SK-N-SH (cell line): ENCODE measurements at regions not wholly inside any gene's neighbourhood (a gene's known extent, or its start where the extent isn't known, plus 50 kb on each side); places are given as distances from the start of the nearest gene placed in this dataset.

ENCODE experiments used
- CTCF ChIA-PET: fragments of 300-600, 350-600 bp; formaldehyde crosslinking; extraction: SDS; loops from one replicate; lab custom pipeline; 2021; lab: Yijun Ruan, JAX
- POLR2A ChIA-PET: fragments of 350-600 bp; sonication (Branson Sonifier 250); formaldehyde crosslinking; extraction: SDS; loops from one replicate; lab custom pipeline; 2020; ENCODE audit warnings: antibody characterized with exemption, inconsistent platforms; lab: Yijun Ruan, JAX
- DNase-seq: peaks from one replicate; pipeline ENCODE4 v3.0.0; 2012
- H2AFZ ChIP-seq: fragments of 200-600 bp; sonication (generic); 2 replicates; pipeline ENCODE4 v1.8.1; 2016; ENCODE audit warnings: antibody characterized with exemption, mild to moderate bottlenecking, low read depth
- H3F3A ChIP-seq: fragments of 200-600 bp; sonication (generic); replicated peaks from 2 replicates; pipeline ENCODE3; 2016; ENCODE audit warnings: antibody characterized with exemption, mild to moderate bottlenecking; ENCODE audit not compliant: insufficient read depth
- H3K27ac ChIP-seq, 2 experiments: fragments of 200-500 bp in 1 of 2; fragments of 200-600 bp in 1 of 2; sonication (Bioruptor generic) in 1 of 2; sonication (generic), shearing (Covaris generic) in 1 of 2; 2 replicates each; pipeline versions ENCODE4 v1.5.1 to v1.6.1; 2014 to 2016; ENCODE audit warnings: low read depth in 2 of 2, inconsistent platforms in 1 of 2, low read length in 1 of 2, mild to moderate bottlenecking in 1 of 2, mixed read lengths in 1 of 2
- H3K27me3 ChIP-seq: fragments of 200-600 bp; sonication (generic), shearing (Covaris generic); 2 replicates; pipeline ENCODE4 v1.6.1; 2016; ENCODE audit warnings: mixed run types; ENCODE audit not compliant: insufficient read depth
- H3K36me3 ChIP-seq, 2 experiments: fragments of 200-500 bp in 1 of 2; fragments of 200-600 bp in 1 of 2; sonication (Bioruptor generic) in 1 of 2; sonication (generic) in 1 of 2; replicated peaks in 1 of 2; 2 replicates each; pipeline versions ENCODE3 to v1.5.1; 2014 to 2016; ENCODE audit warnings: low read length in 1 of 2, mild to moderate bottlenecking in 1 of 2; ENCODE audit not compliant: insufficient read depth in 2 of 2, control insufficient read depth in 1 of 2
- H3K4me1 ChIP-seq, 2 experiments: fragments of 200-500 bp in 1 of 2; fragments of 200-600 bp in 1 of 2; sonication (Bioruptor generic) in 1 of 2; sonication (generic), shearing (Covaris generic) in 1 of 2; 2 replicates each; pipeline versions ENCODE4 v1.5.1 to v1.6.1; 2014 to 2016; ENCODE audit warnings: low read depth in 1 of 2, low read length in 1 of 2, mixed run types in 1 of 2; ENCODE audit not compliant: insufficient read depth in 2 of 2, control insufficient read depth in 1 of 2
- H3K4me2 ChIP-seq: fragments of 200-600 bp; sonication (generic), shearing (Covaris generic); 2 replicates; pipeline ENCODE4 v1.6.1; 2017; ENCODE audit warnings: mixed run types
- H3K4me3 ChIP-seq, 2 experiments: fragments of 200-500 bp in 1 of 2; fragments of 200-600 bp in 1 of 2; sonication (Bioruptor generic) in 1 of 2; sonication (generic), shearing (Covaris generic) in 1 of 2; 2 replicates each; pipeline versions ENCODE4 v1.5.1 to v1.8.1; 2014 to 2016; ENCODE audit warnings: low read depth in 2 of 2, inconsistent platforms in 1 of 2, low read length in 1 of 2, mild to moderate bottlenecking in 1 of 2, mixed read lengths in 1 of 2, moderate library complexity in 1 of 2
- H3K79me2 ChIP-seq: fragments of 200-600 bp; sonication (generic); 2 replicates; pipeline ENCODE4 v1.8.1; 2017; ENCODE audit warnings: mild to moderate bottlenecking; ENCODE audit not compliant: insufficient read depth
- H3K9ac ChIP-seq: fragments of 200-600 bp; sonication (generic); 2 replicates; pipeline ENCODE4 v1.6.1; 2017; ENCODE audit warnings: mixed run types
- H3K9me2 ChIP-seq: fragments of 200-600 bp; sonication (generic); 2 replicates; pipeline ENCODE4 v1.6.1; 2017; ENCODE audit warnings: mixed run types
- H3K9me3 ChIP-seq: fragments of 200-600 bp; sonication (generic); 2 replicates; pipeline ENCODE4 v1.6.1; 2017; ENCODE audit warnings: mixed run types, mild to moderate bottlenecking, moderate library complexity
- H4K20me1 ChIP-seq: fragments of 200-600 bp; sonication (generic); 2 replicates; pipeline ENCODE4 v1.6.1; 2017; ENCODE audit warnings: mild to moderate bottlenecking, mixed run types; ENCODE audit not compliant: insufficient read depth
- CTCF ChIP-seq: fragments of 200-600 bp; sonication (generic); IDR thresholded peaks from 2 replicates; pipeline ENCODE4 v1.6.1; 2017; ENCODE audit warnings: antibody characterized with exemption, mild to moderate bottlenecking, moderate library complexity
- EP300 ChIP-seq, 2 experiments: IDR thresholded peaks; 2 replicates each; pipeline versions ENCODE4 v1.4.0 to v1.6.1; 2012; ENCODE audit warnings: borderline replicate concordance in 1 of 2, low read depth in 1 of 2, low read length in 1 of 2
- IRF3 ChIP-seq: fragments of 150-350 bp; IDR thresholded peaks from 2 replicates; pipeline ENCODE4 v1.6.1; 2016; ENCODE audit warnings: mild to moderate bottlenecking, low read depth, low read length
- MEF2A ChIP-seq: IDR thresholded peaks from 2 replicates; pipeline ENCODE4 v1.4.0; 2012; ENCODE audit warnings: low read depth, borderline replicate concordance
- NFIC ChIP-seq: IDR thresholded peaks from 2 replicates; pipeline ENCODE4 v1.4.0; 2012; ENCODE audit warnings: borderline replicate concordance
- RAD21 ChIP-seq: IDR thresholded peaks from 2 replicates; pipeline ENCODE4 v1.6.1; 2012; ENCODE audit warnings: mild to moderate bottlenecking, low read length
- RFX5 ChIP-seq: IDR thresholded peaks from 2 replicates; pipeline ENCODE4 v1.6.1; 2012; ENCODE audit warnings: mild to moderate bottlenecking, improper control_type of control experiment, low read length
- SIN3A ChIP-seq: IDR thresholded peaks from 2 replicates; pipeline ENCODE4 v1.6.1; 2012; ENCODE audit warnings: low read depth, mild to moderate bottlenecking, low read length, moderate library complexity, borderline replicate concordance
- SMC3 ChIP-seq: IDR thresholded peaks from 2 replicates; pipeline ENCODE4 v1.6.1; 2012; ENCODE audit warnings: low read depth, low read length, improper control_type of control experiment
- YY1 ChIP-seq: IDR thresholded peaks from 2 replicates; pipeline ENCODE4 v1.4.0; 2012; ENCODE audit warnings: low read depth, mild to moderate bottlenecking
- ZBTB33 ChIP-seq: IDR thresholded peaks from 2 replicates; pipeline ENCODE4 v1.4.0; 2012; ENCODE audit warnings: low read depth, borderline replicate concordance
- WGBS: methylation state at CpG from one replicate; pipeline ENCODE4 v1.1.6; 2017; ENCODE audit warnings: low lambda C conversion rate; 5-methylcytosine and 5-hydroxymethylcytosine counted together

GRCh38 chr1:2887941-2888855 is 86.7 kb upstream of the TTC34 start (continued):
- TF ChIP-seq NFIC (no peak), IRF3 (no peak)
- TF ChIP-seq, all 33 proteins: peak for 0

- H3K9ac ChIP-seq, result no peak overlapping the region
- no peak overlapping the region for H3K27ac ChIP-seq
- TF ChIP-seq MEF2A (no peak), CTCF (no peak), EP300 (IDR thresholded peaks at IDR 0.05; ENCODE audit: borderline replicate concordance in 1 of 2, low read depth in 1 of 2, low read length in 1 of 2) (no peak), SMC3 (no peak), RAD21 (no peak), SIN3A (no peak), RFX5 (no peak), YY1 (no peak), ZBTB33 (no peak)
- no peaks in the 10 kb centered on the region for H3K9me2 ChIP-seq
- H3K4me1 ChIP-seq, result no peaks in the 10 kb centered on the region
- no peaks in the 10 kb centered on the region for H3K9me3 ChIP-seq
- no peak for DNase-seq
- H2AFZ ChIP-seq, result no peak overlapping the region
- no peak overlapping the region for H3K4me3 ChIP-seq
- no peaks in the 10 kb centered on the region for H3K36me3 ChIP-seq
- POLR2A ChIA-PET, result no interaction called here
- H4K20me1 ChIP-seq, result no peaks in the 10 kb centered on the region
- no peaks in the 10 kb centered on the region for H3F3A ChIP-seq
- 18% methylated on average over 8 of the region's 14 CpGs for WGBS
- no peaks in the 10 kb centered on the region for H3K27me3 ChIP-seq
- no peaks in the 10 kb centered on the region for H3K79me2 ChIP-seq
- CTCF ChIA-PET, result interaction anchor here (1.6 kb wide), 1 partner anchor 32 kb away, joined by 3 read pairs; no protein-coding TSS in a partner anchor
- no peak overlapping the region for H3K4me2 ChIP-seq
Measured at GRCh38 chr1:2890221-2890850, 88.8 kb upstream of the TTC34 start.
